GM19035 (cell line): ENCODE measurements at regions not wholly inside any gene's neighbourhood (a gene's known extent, or its start where the extent isn't known, plus 50 kb on each side); places are given as distances from the start of the nearest gene placed in this dataset.

Experiments
- ATAC-seq: cut with Tn5 transposase; IDR thresholded peaks from one replicate; pipeline ENCODE4 v1.9.1; 2021; ENCODE audit not compliant: unreplicated experiment

DNA sequence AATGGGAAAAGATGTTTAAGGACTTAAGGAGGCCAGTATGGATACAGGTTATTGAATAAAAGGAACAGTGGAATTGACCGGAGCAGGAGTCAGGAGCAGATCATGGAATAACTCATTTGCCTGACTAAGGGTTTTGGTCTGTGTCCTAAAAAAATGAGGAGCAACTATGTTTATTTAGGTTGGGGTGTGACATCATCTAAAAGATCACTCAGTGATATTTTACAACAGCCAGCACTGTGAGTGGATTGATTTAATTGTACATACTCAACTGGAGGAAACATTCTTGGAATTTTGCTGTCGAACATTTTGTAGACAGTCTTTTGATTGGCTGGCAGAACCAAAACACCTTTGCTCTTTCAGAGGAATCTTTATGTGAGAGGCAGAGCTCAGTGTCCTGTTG is 348.6 kb upstream of the CDIN1 start:
- no peak for ATAC-seq

DNA sequence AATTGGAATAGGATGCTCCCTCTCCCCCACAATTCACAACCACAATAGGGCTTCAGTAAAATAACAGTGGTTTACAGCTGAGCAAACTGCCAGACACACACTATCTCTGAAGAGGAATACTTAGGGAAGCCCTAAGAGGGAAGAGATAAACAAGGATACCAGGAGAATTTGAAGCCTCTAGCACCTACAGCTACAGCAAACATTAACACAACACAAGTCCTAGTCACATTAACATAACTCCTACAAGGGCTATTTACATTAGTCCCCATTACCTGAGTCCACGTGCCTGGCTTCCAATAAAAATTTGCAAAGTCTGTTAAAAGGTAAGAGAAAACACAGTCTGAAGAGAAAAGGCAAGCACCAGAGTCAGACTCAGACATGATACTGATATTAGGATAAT is 346.9 kb upstream of the CDIN1 start:
- ATAC-seq: no peak

DNA sequence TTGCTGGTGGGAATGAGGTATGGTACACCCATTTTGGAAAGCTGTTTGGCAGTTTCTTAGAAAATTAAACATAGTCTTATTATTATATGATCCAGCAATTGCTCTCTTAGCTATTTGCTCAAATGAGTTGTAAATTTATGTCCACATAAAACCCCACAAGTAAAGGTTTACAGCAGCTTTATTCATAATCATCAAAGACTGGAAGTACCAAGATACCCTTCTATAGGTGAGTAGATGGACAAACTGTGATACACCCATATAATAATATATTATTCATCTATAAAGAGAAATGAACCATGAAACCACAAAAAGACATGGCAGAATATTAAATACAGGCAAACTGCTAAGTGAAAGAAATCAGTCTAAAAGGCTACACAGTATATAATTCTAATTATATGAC is 344.7 kb upstream of the CDIN1 start:
- no peak for ATAC-seq

DNA sequence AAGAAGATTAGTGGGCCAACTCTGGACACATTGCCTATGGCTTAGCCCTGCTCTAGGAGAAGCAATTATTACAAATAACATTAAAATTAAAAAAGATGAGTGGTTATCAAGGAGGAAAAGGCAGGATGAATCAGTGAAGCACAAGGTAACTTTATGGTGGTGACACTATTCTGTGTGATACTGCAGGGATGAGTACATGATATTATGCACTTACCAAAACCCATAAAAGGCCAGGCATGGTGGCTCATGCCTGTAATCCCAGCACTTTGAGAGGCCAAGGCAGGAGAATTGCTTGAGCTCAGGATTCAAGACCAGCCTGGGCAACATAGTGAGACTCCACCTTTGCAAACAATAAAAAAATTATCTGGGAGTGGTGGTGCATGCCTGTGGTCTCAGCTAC is 344.3 kb upstream of the CDIN1 start:
- ATAC-seq: no peak

DNA sequence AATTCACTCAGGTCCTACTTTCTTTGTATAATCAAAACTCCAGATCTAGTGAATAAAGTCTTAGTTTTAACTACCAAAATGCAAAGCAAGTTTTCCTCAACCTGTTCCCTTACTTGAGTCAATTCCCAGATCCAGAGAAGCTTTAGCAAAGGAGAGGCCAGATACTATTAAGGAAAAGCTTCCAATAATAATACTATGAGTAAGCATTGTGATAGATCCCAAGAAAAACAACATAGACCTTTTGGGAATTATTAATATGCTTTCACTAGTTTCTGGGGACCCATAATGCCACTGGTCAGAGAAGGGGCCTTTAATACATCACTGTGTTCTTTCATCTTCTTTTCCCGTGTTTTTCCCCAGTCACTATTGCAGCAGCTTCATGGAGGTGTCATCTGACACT is 339.9 kb upstream of the CDIN1 start:
- no peak for ATAC-seq

DNA sequence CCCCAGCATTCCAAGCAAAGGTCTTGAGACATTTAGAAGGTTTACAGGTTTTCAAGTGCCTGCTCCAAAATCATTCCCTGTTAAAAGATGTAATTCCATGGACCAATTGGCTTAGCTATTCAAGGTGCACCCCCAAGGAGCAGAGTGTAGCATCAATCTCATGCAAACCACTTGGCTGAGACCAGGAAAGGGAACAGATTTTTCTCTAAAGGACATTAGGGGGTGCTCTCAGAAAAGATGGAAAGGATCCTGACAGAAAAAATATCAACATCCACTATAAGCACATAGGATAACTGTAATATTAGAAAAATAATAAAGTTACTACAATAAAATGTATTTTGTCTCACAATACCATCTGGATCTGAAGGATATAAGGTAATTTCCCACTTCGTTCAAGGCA is 328.0 kb upstream of the CDIN1 start:
- ATAC-seq: no peak

DNA sequence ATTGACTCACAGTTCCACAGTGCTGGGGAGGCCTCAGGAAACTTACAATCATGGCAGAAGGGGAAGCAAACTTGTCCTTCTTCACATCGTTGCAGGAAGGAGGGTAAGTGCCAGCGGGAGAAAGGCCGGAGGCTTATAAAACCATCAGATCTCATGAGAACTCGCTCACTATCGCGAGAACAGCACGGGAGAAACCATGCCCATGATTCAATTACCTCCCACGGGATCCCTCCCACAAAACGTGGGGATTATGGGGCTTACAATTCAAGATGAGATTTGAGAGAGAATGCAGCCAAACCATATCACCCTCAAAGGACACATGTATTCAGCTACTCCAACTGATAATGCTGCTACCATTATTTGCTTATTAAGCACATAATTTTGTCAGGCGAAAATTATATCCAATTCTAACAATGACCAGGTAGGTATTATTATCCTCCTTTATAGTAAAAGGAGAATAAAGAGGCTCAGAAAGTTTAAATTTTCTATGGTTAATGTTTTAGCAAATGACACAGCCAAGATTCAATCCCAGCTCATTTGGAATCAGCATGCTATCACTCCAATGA is 327.2 kb upstream of the CDIN1 start:
- ATAC-seq: no peak

DNA sequence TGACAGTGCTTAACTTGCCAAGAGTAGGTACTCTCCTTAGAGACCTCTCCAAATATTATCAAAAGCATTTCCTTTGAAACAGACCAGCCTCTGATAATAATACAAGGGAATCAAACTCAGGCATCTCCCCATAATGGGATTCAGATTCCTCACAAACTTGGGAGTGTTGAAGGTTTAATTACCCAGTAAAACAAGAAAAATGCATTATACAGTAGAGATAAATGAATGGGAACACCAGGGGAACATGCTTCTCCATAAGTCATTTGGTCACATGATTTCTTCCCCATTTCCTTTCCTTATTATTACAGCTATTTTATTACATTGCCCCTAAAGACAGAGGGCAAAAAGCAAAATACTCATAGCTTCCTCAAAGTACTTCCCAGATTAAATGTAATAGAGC is 325.0 kb upstream of the CDIN1 start:
- ATAC-seq: no peak

DNA sequence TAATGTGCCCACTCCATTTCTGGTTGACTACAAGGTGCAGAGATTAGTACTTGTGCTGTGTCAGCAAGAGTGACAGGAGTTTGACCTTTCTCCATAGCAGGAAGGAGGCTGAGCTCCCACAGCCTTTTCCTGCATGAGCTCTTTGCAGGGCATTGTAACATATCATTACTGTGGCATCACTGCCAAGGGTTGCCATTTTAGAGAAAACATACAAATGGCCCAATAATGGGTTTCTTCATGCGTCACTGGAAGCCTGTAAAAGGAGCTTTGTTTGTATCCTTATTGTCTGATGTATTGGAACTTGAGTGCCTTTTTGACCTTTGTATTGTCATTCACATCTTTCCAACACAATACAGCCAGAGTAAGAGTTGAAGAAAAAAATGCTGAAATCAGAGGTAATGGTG is 323.0 kb upstream of the CDIN1 start:
- no peak for ATAC-seq

DNA sequence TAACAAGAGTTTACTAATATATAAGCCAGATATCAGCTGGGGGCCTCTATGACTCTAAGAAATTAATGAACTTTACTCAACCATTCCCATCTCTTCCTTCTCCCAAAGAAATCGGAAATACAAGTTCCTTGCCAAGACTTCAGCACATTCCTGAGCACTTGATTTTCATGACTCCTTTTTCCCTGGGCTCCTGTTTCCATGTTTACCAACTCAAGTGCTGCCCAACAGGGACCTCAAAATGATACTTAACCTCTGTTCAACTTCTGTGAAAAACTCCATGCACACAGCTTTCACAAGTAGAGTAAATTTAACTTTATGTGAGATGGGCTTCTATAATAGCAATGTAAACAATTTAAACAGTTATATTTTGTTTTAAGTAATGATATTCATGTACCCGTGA is 315.8 kb upstream of the CDIN1 start:
- ATAC-seq: no peak

DNA sequence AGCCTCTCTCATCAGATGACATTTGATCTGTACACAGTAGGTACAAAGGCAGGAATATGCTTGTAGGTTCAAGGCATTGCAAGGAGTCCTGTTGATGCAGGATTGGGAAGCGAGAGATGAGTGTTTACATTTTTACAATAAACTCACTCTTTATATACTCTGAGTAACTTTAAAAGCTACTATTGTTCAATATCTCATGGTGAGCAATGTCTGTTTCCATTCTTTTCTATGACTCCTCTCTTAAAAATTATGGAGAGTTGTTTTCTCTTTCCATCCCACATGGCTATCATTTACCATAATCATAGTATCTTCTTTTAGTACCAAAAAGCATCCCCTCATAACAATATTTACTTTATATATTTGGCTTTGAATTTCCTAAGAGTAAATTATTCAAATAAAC is 314.0 kb upstream of the CDIN1 start:
- no peak for ATAC-seq

DNA sequence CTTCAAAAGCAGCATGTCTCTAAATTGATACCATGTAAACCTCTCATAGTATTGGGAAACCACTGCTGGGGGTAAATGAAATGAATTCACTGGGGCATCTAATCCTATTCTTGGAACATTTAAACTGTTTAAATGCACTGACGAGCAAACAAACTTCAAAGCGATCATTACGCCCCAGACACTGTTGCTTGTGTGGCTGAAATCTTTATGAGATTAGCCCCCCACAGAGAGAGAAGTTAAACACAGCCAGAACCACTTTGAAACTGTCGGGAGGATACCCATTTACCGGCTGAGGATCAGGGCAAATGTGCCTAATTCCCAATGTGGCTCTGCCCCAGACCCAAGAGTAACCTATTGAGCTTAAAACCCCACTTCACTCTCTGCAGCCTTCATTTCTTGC is 308.4 kb upstream of the CDIN1 start:
- no peak for ATAC-seq

DNA sequence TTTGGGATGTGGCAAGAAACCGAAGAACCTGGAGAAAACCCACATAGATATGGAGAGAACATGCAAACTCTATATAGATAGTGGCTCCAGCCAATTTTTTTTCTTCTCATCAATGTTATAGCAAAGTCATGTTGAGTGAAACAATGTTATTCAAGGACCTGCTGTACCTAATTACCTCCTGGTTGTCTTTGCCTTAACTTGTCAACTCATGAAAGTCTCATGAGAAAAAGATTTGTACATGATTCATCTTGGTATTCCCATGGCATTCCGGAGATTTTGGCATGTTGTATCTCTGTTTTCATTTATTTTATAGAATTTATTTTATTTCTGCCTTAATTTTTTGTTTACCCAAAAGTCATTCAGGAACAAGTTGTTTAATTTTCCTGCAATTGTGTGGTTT is 303.8 kb upstream of the CDIN1 start:
- no peak for ATAC-seq

DNA sequence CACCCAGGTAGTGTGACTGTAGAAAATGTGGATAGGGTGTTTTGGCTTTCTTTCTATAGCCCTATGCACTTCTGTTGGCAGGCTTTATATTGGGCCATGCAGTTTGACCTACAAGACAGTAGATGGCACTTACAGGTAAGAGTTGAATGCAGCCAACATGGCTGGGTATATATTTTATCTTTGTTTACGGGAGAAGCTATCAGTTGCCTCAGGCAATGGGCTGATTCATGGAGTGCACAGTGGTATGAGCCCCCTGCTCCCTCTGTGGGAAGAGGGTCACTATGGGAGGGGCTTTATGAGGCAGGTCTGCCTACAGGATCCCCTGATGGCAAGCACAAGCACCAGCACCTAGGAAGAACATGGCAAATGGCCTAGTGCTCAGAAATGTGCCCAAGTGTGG is 301.2 kb upstream of the CDIN1 start:
- ATAC-seq: no peak

DNA sequence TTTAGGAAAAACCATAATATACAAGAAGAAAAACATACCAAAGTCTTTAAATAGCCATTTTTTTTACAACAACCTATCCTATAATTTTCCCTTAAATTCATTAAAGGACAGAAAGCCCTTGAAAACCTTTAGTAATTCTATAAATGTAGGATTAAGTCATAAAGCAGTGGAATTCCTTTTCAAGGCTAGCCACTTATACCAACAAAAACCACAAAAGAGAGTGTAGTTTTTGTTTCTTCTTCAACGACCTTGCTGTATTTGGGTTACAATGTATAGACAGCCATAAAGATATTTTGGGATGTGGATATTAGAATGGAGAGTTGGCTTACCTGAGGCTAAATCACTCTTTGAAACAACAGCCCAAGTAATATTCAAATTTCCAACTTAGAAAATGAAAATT is 296.6 kb upstream of the CDIN1 start:
- no peak for ATAC-seq

DNA sequence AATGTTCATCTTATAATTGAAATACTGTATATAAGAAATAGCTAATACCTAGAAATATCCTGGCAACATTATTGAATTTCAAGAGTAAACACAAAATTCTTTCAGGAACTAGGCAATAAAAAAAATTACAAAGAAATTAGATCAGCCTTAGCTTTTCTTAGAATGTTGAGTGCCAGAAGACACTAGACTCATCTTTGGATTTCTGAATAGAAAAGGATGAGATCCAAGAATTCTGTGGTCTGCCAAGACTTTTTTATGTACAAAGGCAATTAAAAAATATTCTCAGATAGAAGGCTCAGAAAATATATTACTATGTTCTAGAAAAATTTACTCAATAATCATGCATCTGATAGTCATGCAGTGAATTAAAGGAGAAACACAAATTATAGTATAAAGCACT is 294.5 kb upstream of the CDIN1 start:
- ATAC-seq: no peak

DNA sequence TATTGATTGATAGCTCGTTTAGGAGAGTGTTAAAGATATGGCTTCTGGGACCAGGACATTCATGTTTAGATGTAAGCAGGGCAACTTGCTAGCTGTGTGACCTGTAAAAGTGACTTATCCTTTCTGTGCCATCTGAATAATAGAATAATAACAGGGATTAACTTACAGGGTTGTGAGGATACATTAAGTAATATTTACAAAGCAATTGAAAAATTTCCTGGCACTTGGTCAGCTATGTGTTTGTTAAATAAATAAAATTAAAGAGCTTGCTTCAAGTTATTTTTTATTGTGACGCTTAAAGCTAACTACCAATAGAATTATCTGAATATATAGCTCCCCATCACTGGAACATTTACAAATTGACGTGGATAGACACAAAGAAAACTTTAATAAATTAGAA is 287.9 kb upstream of the CDIN1 start:
- ATAC-seq: no peak

DNA sequence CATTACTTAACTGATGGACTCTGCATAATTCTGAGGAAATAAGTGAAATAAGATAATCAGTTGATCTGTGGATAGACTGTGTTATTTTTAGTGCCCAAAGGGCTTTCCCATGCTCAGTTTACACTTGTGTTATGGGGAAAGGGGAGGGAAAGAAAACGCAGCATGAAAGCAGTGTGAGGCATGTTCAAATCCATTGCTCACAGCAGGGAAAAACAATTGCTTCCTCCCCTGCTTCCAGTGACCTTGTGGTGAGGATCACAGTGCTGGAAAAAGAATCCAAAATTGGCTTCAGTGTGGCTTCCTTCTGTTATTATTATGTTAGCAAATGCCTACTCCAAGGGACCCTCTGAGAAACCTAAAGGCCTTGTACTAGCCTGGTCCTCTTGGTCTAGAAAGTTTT is 285.1 kb upstream of the CDIN1 start:
- no peak for ATAC-seq

DNA sequence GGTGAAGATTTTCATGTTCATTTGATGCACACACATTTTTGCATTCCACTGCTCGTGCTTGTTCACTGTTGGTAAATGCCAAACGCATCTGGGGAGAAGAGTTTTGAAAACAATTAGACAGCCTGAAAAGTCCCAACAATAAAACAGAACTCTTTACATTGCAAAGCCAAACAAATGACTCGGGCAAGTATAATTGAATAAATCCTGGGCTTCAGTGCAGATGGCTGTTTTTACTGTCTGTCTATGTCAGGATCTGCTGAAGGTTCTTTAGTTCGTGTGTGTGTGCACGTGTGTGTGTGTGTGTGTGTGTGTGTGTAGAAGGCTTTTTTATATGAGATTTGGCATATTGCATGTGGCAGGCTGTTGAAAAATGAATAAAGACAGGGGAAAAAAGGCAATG is 277.5 kb upstream of the CDIN1 start:
- ATAC-seq: no peak

DNA sequence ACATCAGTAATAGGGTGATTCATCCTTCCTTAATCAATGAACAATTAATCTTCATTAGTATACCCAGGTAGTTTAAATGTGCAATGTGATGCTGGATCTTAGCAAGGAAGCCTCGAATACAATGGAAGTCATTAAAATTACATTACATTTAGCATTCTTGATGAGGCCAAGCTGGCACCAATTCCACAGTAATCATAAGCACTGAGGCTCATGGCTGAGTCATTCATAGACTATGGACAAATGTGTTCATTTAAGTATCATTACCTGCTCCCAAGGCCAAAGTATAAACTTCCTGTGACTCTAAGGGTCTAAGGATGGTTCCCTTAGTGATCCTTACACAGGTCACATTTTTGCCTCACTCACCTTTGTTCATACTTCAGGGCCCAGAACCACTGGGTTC is 266.4 kb upstream of the CDIN1 start:
- ATAC-seq: no peak

DNA sequence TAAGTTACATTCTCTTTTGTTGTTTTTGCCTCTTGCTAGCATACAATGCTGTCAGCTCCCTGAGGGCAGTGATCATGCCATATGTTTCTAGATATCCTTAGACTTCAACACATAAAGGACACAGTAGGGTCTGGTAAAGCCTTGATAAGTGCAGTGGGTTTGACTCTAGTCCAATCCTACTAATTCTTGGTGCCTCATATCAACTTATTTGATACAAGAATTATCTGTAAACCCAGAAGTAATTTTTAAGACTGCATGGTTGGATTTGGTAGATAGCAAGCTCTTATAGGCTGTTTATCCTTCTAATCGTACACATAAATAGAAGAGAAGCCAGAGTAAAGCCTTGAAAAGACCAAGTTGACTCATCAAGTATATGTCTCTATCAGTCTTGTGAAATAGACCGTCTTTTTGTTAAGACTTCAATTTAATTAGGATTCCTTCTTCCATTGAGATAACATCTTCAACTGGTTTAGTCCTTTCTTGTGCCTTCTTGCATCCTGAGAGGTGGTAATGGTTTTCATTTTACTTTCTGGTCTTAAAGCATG is 265.6 kb upstream of the CDIN1 start:
- no peak for ATAC-seq

DNA sequence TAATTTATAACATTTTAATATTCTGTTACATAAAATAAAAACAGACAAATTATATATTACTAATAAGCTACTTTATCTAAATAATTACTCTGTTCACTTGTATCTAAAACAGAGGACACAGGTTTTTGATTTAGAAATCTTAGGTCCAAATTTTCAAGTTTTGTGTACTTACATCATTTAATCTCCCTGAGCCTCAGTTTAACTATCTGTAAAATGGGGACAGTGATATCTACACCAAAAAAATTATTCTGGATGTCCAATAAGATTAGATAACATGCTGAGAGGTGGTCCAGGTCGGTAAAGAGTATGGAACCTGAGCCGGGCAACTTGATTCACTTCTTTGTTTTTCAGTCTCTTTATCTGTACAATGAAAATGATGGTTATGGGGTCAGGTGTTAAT is 263.8 kb upstream of the CDIN1 start:
- no peak for ATAC-seq

DNA sequence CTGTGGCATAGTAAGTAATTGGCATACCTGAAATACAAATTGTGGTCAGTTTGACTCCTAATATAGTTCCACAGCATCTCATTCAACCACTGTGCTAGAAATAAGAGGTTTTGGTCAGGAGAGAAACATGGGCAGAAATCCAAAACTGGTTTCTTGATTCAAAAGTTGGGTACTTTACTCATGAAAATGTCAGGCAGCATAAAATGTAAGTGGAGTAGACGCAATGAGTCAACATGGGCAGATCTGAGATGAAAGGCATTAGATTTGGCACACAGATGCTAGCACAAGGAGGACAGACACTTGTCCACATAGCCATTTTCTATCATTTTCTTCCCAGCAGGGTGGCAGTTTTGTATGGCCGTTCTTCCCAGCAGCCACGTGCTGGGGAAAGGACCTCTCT is 255.8 kb upstream of the CDIN1 start:
- no peak for ATAC-seq

DNA sequence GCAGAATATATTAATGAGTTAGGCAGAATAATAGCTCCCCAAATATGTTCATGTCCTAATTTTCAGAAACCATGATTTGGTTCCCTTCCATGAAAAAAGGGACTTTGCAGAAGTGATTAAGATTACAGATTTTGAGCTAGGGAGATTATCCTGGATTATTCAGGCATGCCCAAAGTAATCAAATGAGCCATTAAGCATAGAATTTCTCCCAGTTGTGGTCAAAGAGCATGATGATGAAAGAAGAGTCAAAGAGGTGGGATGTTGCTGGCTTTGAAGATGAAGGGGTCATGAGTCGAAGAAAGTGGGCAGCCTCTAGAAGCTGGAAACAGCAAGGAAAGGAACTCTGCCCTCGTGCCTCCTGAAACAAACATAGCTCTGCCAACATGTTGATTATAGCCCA is 254.2 kb upstream of the CDIN1 start:
- ATAC-seq: no peak
